ENCODE measurements at regions not wholly inside any gene's neighbourhood (a gene's known extent, or its start where the extent isn't known, plus 50 kb on each side); places are given as distances from the start of the nearest gene placed in this dataset.

- no peak overlapping the region for H3K9ac ChIP-seq (replicated peaks; ENCODE audit: extremely low read depth, insufficient read depth, low read length)
- no peak overlapping the region for H3K4me2 ChIP-seq (ENCODE audit: insufficient read depth, low read length)
- H2AFZ ChIP-seq (ENCODE audit: low read depth, low read length), result no peak overlapping the region
- no peak for TF ChIP-seq CTCF (IDR thresholded peaks at IDR 0.05; ENCODE audit: extremely low read depth in 1 of 2, insufficient read depth in 1 of 2, low read depth in 1 of 2, low read length in 2 of 2)
- TF ChIP-seq FOS (IDR thresholded peaks at IDR 0.05; ENCODE audit: borderline replicate concordance, insufficient read depth, low read length), result no peak
- POLR2A ChIA-PET, result no interaction called here
- BruUV-seq (replicated peaks), result no TSS peak
- no peak overlapping the region for H3K27ac ChIP-seq (ENCODE audit: insufficient read depth, low read depth, low read length)
- no peak for FAIRE-seq
- H4K20me1 ChIP-seq (replicated peaks; ENCODE audit: control insufficient read depth, extremely low read depth, insufficient read depth, low read length), result no peaks in the 10 kb centered on the region
- no peak for DNase-seq (ENCODE audit: low read depth, low spot score)
- no peaks in the 10 kb centered on the region for H3K9me1 ChIP-seq (replicated peaks; ENCODE audit: control insufficient read depth, extremely low read depth, insufficient read depth, low read length)
- no peaks in the 10 kb centered on the region for H3K36me3 ChIP-seq (ENCODE audit: control insufficient read depth in 2 of 2, extremely low read depth in 1 of 2, insufficient read depth in 2 of 2, low read length in 2 of 2)
- intact Hi-C loops (cut with micrococcal nuclease) (no loop called here), dilution Hi-C loops (cut with MboI; ENCODE audit: extremely low pct_ligation_motif_present, low sequenced_read_pairs) (no loop called here)
- CTCF ChIA-PET, result interaction anchor here (1.1 kb wide), 1 partner anchor 11 kb away, joined by 3 read pairs; no protein-coding TSS in a partner anchor
- no peak overlapping the region for H3K4me3 ChIP-seq (replicated peaks in 1 of 3; ENCODE audit: insufficient read depth in 1 of 3, low read depth in 1 of 3, low read length in 3 of 3)
- no peaks in the 10 kb centered on the region for H3K79me2 ChIP-seq (ENCODE audit: control insufficient read depth, insufficient read depth, low read length)
- peaks cover 2% of the 10 kb centered on the region for H3K4me1 ChIP-seq (ENCODE audit: control insufficient read depth, extremely low read depth, insufficient read depth, low read length)
- no peaks in the 10 kb centered on the region for H3K27me3 ChIP-seq (ENCODE audit: control insufficient read depth in 2 of 2, insufficient read depth in 2 of 2, low read length in 2 of 2)
- no peaks in the 10 kb centered on the region for H3K9me3 ChIP-seq (replicated peaks; ENCODE audit: control insufficient read depth, insufficient read depth, low read length)
These were observed 113.1 kb upstream of the MTHFD1L start for GRCh38 chr6:150752409-150752808.

- FAIRE-seq (no peak), DNase-seq (ENCODE audit: low read depth, low spot score) (no peak)
- Histone ChIP-seq H3K36me3 (ENCODE audit: control insufficient read depth in 2 of 2, extremely low read depth in 1 of 2, insufficient read depth in 2 of 2, low read length in 2 of 2) (no peaks in the 10 kb centered on the region), H4K20me1 (replicated peaks; ENCODE audit: control insufficient read depth, extremely low read depth, insufficient read depth, low read length) (no peaks in the 10 kb centered on the region), H3K4me3 (replicated peaks in 1 of 3; ENCODE audit: insufficient read depth in 1 of 3, low read depth in 1 of 3, low read length in 3 of 3) (no peak overlapping the region), H3K4me2 (ENCODE audit: insufficient read depth, low read length) (no peak overlapping the region), H3K4me1 (ENCODE audit: control insufficient read depth, extremely low read depth, insufficient read depth, low read length) (peaks cover 2% of the 10 kb centered on the region), H3K9me1 (replicated peaks; ENCODE audit: control insufficient read depth, extremely low read depth, insufficient read depth, low read length) (no peaks in the 10 kb centered on the region), H3K27ac (ENCODE audit: insufficient read depth, low read depth, low read length) (no peak overlapping the region), H3K9ac (replicated peaks; ENCODE audit: extremely low read depth, insufficient read depth, low read length) (no peak overlapping the region), H3K79me2 (ENCODE audit: control insufficient read depth, insufficient read depth, low read length) (no peaks in the 10 kb centered on the region), H3K27me3 (ENCODE audit: control insufficient read depth in 2 of 2, insufficient read depth in 2 of 2, low read length in 2 of 2) (no peaks in the 10 kb centered on the region), H2AFZ (ENCODE audit: low read depth, low read length) (no peak overlapping the region), H3K9me3 (replicated peaks; ENCODE audit: control insufficient read depth, insufficient read depth, low read length) (no peaks in the 10 kb centered on the region)
- BruUV-seq (replicated peaks), result no TSS peak
- ChIA-PET CTCF (interaction anchor here (1.1 kb wide), 1 partner anchor 12 kb away, joined by 3 read pairs; no protein-coding TSS in a partner anchor), POLR2A (no interaction called here)
- TF ChIP-seq MYC (IDR thresholded peaks at IDR 0.05; ENCODE audit: low read depth, low read length) (no peak), POLR2A (IDR thresholded peaks at IDR 0.05; ENCODE audit: low read depth, low read length) (no peak), JUN (IDR thresholded peaks at IDR 0.05; ENCODE audit: borderline replicate concordance, insufficient read depth, insufficient read length, low read depth) (no peak), POLR2AphosphoS5 (IDR thresholded peaks at IDR 0.05; ENCODE audit: insufficient read depth, low read depth, low read length) (no peak), MAX (IDR thresholded peaks at IDR 0.05; ENCODE audit: insufficient read depth, insufficient read length) (no peak)
- intact Hi-C loops (cut with micrococcal nuclease) (no loop called here), dilution Hi-C loops (cut with MboI; ENCODE audit: extremely low pct_ligation_motif_present, low sequenced_read_pairs) (no loop called here)
These were observed 112.0 kb upstream of the MTHFD1L start for GRCh38 chr6:150753371-150754064.

Data from endothelial cell of umbilical vein (primary cell).